LNCAP (cell line): ENCODE measurements at regions not wholly inside any gene's neighbourhood (a gene's known extent, or its start where the extent isn't known, plus 50 kb on each side); places are given as distances from the start of the nearest gene placed in this dataset.

Experiments
- CTCF ChIP-seq: fragments of 450-650 bp; IDR thresholded peaks from 2 replicates; pipeline ENCODE4 v1.5.1; 2017; ENCODE audit warnings: mild to moderate bottlenecking

GRCh38 chr2:8119782-8120505 is 561.9 kb upstream of the ID2 start:
- no peak for TF ChIP-seq CTCF

- no peak for TF ChIP-seq CTCF
Measured at GRCh38 chr2:8120506-8120860, 561.4 kb upstream of the ID2 start.

- no peak for TF ChIP-seq CTCF
Measured at GRCh38 chr2:8121022-8121825, 560.6 kb upstream of the ID2 start.

GRCh38 chr2:8121826-8122513 is 559.9 kb upstream of the ID2 start:
- no peak for TF ChIP-seq CTCF

GRCh38 chr2:8122520-8122919 is 559.3 kb upstream of the ID2 start:
- TF ChIP-seq CTCF = no peak

- no peak for TF ChIP-seq CTCF
Measured at GRCh38 chr2:8123464-8123863, 558.4 kb upstream of the ID2 start.

- TF ChIP-seq CTCF = no peak
Measured at GRCh38 chr2:8125741-8126711, 555.8 kb upstream of the ID2 start.
